ENCODE measurements at regions not wholly inside any gene's neighbourhood (a gene's known extent, or its start where the extent isn't known, plus 50 kb on each side); places are given as distances from the start of the nearest gene placed in this dataset.

DNA sequence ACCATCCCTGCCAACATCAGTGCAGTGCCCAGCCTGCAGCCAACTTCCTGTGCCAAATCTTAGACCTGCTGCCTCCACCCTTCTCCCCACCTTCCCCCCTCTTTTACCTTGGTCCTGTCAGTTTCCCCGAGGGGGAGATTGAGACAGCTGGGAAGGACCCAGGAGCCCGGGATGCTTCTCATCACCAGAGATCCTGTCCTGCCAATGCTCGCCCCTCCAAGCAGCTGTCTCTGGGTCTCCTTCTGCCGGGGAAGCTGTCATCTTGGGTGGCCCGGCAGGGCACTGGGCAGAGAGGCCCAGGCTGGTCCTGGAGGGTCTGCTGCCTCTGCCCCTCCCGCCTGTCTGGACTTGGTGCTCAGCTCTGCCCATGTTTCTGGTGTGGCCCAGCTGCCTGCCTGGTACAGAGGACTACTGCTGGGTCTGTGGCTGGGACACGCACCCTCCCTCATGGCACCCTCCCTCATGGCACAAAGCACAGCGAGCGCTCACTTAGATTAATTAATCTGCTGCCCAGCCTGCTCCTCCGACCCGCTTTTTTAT is 60.4 kb upstream of the THY1 start:
- DNase-seq (ENCODE audit: low read depth): no peak
- in situ Hi-C loops (cut with HindIII; ENCODE audit: low sequenced_read_pairs): no loop called here
- TF ChIP-seq CTCF (IDR thresholded peaks at IDR 0.05; ENCODE audit: low read depth, low read length, missing control alignments): no peak
- H3K4me3 ChIP-seq (ENCODE audit: low read depth, low read length): no peak overlapping the region

GRCh38 chr11:119482521-119483011 is 59.6 kb upstream of the THY1 start:
- no peak overlapping the region for H3K4me3 ChIP-seq (ENCODE audit: low read depth, low read length)
- DNase-seq (ENCODE audit: low read depth): no peak
- in situ Hi-C loops (cut with HindIII; ENCODE audit: low sequenced_read_pairs): no loop called here
- no peak for TF ChIP-seq CTCF (IDR thresholded peaks at IDR 0.05; ENCODE audit: low read depth, low read length, missing control alignments)

DNA sequence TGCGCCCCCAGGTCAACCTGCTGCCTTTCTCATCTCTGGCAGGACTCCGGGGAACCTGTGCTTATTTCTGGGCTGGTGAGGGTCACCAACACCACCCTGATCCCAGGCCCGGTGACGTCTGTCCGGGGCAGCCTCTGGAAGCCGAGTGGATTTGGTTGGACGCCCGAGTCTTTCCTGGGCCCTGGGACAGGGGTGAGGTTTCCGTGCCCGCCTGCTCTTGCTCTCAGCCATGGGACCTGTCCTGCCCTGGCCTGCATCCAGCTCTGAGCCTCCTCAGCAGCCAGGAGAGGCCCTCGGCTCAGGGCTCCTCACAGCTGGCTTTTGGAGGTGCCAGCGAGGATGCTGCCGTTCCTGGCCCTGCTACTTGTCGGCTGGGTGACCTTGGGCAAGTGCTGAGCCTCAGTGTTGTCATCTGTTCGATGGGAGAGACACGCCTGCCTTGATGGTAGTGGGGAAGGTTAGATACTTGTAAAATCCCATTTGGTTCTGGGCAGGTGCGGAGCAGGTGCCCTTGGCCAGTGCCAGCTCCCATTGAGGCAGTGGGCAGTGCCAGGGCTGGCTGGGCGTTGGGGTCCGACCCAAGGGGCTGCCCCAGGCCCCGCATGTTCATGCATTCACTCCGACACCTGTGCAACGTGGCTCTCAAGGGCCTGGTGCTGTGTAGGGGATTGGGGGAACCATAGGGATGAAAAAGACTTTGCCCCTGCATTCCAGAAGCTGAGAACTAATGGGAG is 58.9 kb upstream of the THY1 start:
- in situ Hi-C loops (cut with HindIII; ENCODE audit: low sequenced_read_pairs): no loop called here
- no peak for TF ChIP-seq CTCF (IDR thresholded peaks at IDR 0.05; ENCODE audit: low read depth, low read length, missing control alignments)
- H3K4me3 ChIP-seq (ENCODE audit: low read depth, low read length): no peak overlapping the region
- no peak for DNase-seq (ENCODE audit: low read depth)

DNA sequence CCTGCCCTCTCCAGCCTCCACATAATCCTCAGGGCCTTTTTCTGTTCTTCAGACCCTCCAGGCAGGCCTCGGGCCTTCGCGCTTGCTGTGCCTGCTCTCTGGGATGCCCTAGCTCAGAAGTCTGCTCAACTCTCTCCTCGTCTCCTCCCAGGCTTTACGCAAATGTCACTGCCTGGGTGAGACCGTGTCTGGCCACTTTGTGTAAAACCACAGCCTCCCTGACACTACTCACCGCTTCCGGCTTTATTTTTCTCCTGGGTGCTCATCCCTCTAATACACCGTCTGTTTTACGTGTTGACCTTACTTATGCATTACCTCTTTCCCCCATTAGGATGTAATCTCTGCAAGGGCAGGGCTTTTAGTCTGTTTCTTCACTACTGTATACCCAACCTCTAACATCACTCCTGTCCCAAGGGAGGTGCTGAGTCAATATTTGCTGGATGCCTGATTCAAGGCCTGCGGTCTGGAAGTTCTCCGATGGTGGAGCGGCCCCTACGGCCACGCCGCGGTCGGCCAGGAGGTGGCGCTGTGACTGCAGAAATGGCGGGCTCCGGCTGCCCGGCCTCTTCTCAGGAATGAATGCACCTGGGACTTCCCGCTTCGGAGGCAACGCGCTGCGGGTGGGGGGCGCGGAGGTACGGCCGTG is 58.2 kb upstream of the THY1 start:
- TF ChIP-seq CTCF (IDR thresholded peaks at IDR 0.05; ENCODE audit: low read depth, low read length, missing control alignments): peak; percentile 97
- in situ Hi-C loops (cut with HindIII; ENCODE audit: low sequenced_read_pairs): no loop called here
- H3K4me3 ChIP-seq (ENCODE audit: low read depth, low read length): no peak overlapping the region
- DNase-seq (ENCODE audit: low read depth): peak; percentile 94

DNA sequence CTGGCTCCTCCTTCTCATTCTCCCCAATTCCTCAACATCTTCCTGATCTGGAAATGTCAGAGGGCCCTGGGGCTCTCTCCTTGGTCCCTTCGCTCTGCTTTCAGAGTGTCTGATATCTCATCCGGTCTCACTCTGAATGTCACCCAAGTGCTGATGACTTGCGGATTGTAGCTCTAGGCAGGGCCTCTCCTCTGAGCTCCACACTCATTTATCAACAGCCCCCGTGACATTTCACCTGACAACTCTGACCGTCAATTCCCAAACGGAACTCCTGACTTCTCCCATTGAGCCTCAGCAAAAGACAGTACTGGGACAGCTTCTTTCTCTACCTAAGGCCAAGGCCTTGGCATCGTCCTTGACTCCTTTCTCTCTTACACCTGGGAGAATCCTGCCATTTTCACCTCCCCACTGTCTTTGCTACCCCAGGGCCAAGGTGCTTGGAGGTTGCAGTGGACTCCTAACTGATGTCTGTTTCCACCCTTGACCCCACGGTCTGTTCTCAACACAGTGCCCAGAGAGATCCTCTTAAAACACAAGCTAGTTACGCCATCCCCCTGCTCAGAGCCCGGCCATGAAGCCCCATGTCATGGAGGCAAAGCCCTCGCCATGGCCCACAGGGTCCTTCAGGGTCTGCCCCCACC is 57.5 kb upstream of the THY1 start:
- TF ChIP-seq CTCF (IDR thresholded peaks at IDR 0.05; ENCODE audit: low read depth, low read length, missing control alignments): no peak
- no peak overlapping the region for H3K4me3 ChIP-seq (ENCODE audit: low read depth, low read length)
- in situ Hi-C loops (cut with HindIII; ENCODE audit: low sequenced_read_pairs): no loop called here
- DNase-seq (ENCODE audit: low read depth): no peak

GRCh38 chr11:119479685-119480275 is 56.8 kb upstream of the THY1 start:
- DNase-seq (ENCODE audit: low read depth): peak; percentile 31
- no peak overlapping the region for H3K4me3 ChIP-seq (ENCODE audit: low read depth, low read length)
- peak; percentile 81 for TF ChIP-seq CTCF (IDR thresholded peaks at IDR 0.05; ENCODE audit: low read depth, low read length, missing control alignments)
- in situ Hi-C loops (cut with HindIII; ENCODE audit: low sequenced_read_pairs): loop anchor here (10.0 kb wide), 1 partner anchor 105 kb away; no protein-coding TSS in a partner anchor

Data from astrocyte of the cerebellum (primary cell).